ENCODE measurements at regions not wholly inside any gene's neighbourhood (a gene's known extent, or its start where the extent isn't known, plus 50 kb on each side); places are given as distances from the start of the nearest gene placed in this dataset.
"Not testable (repeated sequence)": the region's sequence is repeated elsewhere in the genome, so short reads cannot be mapped to it uniquely, and the experiment has no call there.

GRCh38 chr3:27797773-27798172 lies 75.7 kb upstream of the EOMES start:
- no peaks in the 10 kb centered on the region for H3K36me3 ChIP-seq
- intact Hi-C loops (cut with DNase I): no loop called here
- no peaks in the 10 kb centered on the region for H3K4me1 ChIP-seq
- no peaks in the 10 kb centered on the region for H3K9me3 ChIP-seq
- H3K27me3 ChIP-seq: no peaks in the 10 kb centered on the region
- TF ChIP-seq, protein P1, sequence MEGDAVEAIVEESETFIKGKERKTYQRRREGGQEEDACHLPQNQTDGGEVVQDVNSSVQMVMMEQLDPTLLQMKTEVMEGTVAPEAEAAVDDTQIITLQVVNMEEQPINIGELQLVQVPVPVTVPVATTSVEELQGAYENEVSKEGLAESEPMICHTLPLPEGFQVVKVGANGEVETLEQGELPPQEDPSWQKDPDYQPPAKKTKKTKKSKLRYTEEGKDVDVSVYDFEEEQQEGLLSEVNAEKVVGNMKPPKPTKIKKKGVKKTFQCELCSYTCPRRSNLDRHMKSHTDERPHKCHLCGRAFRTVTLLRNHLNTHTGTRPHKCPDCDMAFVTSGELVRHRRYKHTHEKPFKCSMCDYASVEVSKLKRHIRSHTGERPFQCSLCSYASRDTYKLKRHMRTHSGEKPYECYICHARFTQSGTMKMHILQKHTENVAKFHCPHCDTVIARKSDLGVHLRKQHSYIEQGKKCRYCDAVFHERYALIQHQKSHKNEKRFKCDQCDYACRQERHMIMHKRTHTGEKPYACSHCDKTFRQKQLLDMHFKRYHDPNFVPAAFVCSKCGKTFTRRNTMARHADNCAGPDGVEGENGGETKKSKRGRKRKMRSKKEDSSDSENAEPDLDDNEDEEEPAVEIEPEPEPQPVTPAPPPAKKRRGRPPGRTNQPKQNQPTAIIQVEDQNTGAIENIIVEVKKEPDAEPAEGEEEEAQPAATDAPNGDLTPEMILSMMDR (IDR thresholded peaks at IDR 0.05): no peak
- no peak overlapping the region for H3K27ac ChIP-seq
- DNase-seq (ENCODE audit: low spot score in 2 of 2): no peak
- no peak overlapping the region for H3K4me3 ChIP-seq

- TF ChIP-seq, protein P1 (IDR thresholded peaks at IDR 0.05): no peak
- DNase-seq (ENCODE audit: low spot score in 2 of 2): no peak
- Histone ChIP-seq H3K9me3 (no peaks in the 10 kb centered on the region), H3K36me3 (no peaks in the 10 kb centered on the region), H3K4me1 (no peaks in the 10 kb centered on the region), H3K4me3 (no peak overlapping the region), H3K27me3 (no peaks in the 10 kb centered on the region), H3K27ac (no peak overlapping the region)
- intact Hi-C loops (cut with DNase I): no loop called here
Measured at GRCh38 chr3:27800261-27800660, 78.1 kb upstream of the EOMES start.

DNA sequence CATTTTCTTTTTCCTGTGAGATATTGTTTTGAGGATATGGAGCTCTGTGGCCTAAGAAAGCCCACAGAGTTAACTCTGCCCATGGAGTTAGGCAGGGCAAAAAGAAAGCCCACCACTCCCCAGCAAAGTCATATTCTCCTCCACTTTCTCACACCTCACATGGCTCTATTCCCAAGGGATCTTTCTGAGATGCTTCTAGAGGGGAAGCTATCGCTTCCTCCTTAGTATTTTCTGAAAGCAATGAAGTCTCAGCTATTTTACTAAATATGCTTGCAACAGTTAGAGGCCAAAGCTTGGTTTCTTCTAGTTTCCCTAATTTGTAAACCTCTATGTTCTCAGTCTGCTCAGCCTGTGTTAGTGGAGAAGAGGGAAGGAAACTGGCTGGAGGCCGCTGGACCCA lies 80.3 kb upstream of the EOMES start:
- DNase-seq (ENCODE audit: low spot score in 2 of 2): no peak
- Histone ChIP-seq H3K27ac (no peak overlapping the region), H3K36me3 (no peaks in the 10 kb centered on the region), H3K27me3 (no peaks in the 10 kb centered on the region), H3K4me3 (no peak overlapping the region), H3K4me1 (no peaks in the 10 kb centered on the region), H3K9me3 (no peaks in the 10 kb centered on the region)
- intact Hi-C loops (cut with DNase I): no loop called here
- TF ChIP-seq, protein P1 (IDR thresholded peaks at IDR 0.05): no peak

DNA sequence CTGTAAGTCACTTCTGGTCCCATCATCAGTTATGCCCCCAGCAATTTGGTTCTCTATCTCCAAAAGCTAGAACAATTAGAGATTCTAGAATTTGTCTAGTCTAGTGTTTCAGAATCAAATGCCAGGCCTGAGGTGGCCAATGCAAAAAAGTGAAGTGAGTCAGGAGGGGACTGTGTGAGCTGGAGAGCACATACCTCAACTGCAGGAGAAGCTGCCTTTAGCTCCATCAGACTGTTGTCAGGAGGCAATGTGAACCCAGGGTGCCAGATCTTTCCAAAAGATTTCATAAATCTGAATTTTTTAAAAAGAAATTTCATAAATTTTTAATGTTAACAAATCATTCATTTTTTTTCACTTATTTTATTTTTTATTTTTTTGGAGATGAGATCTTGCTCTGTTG lies 80.7 kb upstream of the EOMES start:
- DNase-seq (ENCODE audit: low spot score in 2 of 2): no peak
- no peaks in the 10 kb centered on the region for H3K9me3 ChIP-seq
- TF ChIP-seq, protein P1 (IDR thresholded peaks at IDR 0.05): no peak
- H3K27ac ChIP-seq: no peak overlapping the region
- no peaks in the 10 kb centered on the region for H3K4me1 ChIP-seq
- no peak overlapping the region for H3K4me3 ChIP-seq
- H3K36me3 ChIP-seq: no peaks in the 10 kb centered on the region
- intact Hi-C loops (cut with DNase I): no loop called here
- no peaks in the 10 kb centered on the region for H3K27me3 ChIP-seq

GRCh38 chr3:27805282-27805681 lies 83.2 kb upstream of the EOMES start:
- H3K27me3 ChIP-seq: no peaks in the 10 kb centered on the region
- no peak for DNase-seq (ENCODE audit: low spot score in 2 of 2)
- intact Hi-C loops (cut with DNase I): no loop called here
- no peak overlapping the region for H3K27ac ChIP-seq
- no peaks in the 10 kb centered on the region for H3K9me3 ChIP-seq
- H3K36me3 ChIP-seq: no peaks in the 10 kb centered on the region
- TF ChIP-seq, protein P1 (IDR thresholded peaks at IDR 0.05): no peak
- H3K4me3 ChIP-seq: no peak overlapping the region
- H3K4me1 ChIP-seq: no peaks in the 10 kb centered on the region

DNA sequence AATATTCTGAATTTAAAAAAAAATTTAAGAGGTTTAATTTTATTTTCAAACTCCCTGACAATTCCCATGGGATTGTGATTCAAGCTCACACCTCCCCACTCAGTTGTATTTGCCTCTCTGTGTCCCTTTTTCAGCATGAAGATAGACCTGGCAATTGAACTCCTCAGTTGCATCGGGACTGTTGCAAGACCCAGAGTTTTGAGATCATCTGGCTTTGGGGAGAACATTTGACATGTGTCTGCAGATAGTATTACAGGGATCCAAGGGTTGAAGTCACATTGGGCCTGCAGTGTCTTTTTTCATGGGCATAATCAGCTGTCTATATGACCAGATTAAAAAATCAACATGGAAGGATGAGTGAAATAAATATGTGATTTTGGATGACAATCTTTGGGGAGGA lies 91.1 kb upstream of the EOMES start:
- Histone ChIP-seq H3K27me3 (no peaks in the 10 kb centered on the region), H3K27ac (no peak overlapping the region), H3K4me3 (no peak overlapping the region), H3K36me3 (no peaks in the 10 kb centered on the region), H3K9me3 (no peaks in the 10 kb centered on the region), H3K4me1 (no peaks in the 10 kb centered on the region)
- no peak for DNase-seq (ENCODE audit: low spot score in 2 of 2)
- TF ChIP-seq, protein P1 (IDR thresholded peaks at IDR 0.05): no peak
- intact Hi-C loops (cut with DNase I): no loop called here

DNA sequence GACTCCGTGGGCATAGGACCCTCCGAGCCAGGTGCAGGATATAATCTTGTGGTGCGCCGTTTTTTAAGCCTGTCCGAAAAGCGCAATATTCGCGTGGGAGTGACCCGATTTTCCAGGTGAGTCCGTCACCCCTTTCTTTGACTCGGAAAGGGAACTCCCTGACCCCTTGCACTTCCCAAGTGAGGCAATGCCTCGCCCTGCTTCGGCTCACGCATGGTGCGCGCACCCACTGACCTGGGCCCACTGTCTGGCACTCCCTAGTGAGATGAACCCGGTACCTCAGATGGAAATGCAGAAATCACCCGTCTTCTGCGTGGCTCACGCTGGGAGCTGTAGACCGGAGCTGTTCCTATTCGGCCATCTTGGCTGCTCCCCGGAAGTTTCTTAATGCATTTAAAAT lies 99.5 kb upstream of the EOMES start:
- H3K4me1 ChIP-seq; H3K9me3 ChIP-seq; H3K27ac ChIP-seq; H3K4me3 ChIP-seq; DNase-seq (ENCODE audit: low spot score in 2 of 2); intact Hi-C loops (cut with DNase I); H3K27me3 ChIP-seq; H3K36me3 ChIP-seq: not testable (repeated sequence)
